Smooth muscle cell (in vitro differentiated cells): ENCODE measurements at regions not wholly inside any gene's neighbourhood (a gene's known extent, or its start where the extent isn't known, plus 50 kb on each side); places are given as distances from the start of the nearest gene placed in this dataset.
A peak's percentile ranks its signal among the peaks of the same experiment; 100 is the strongest.
"Not testable (repeated sequence)": the region's sequence is repeated elsewhere in the genome, so short reads cannot be mapped to it uniquely, and the experiment has no call there.

Source experiments
- DNase-seq: peaks from one replicate; lab custom pipeline; 2025; ENCODE audit not compliant: unreplicated experiment; lab: John Stamatoyannopoulos, UW
- H2AFZ ChIP-seq: fragments of 200-600 bp; sonication (generic); 2 replicates; pipeline ENCODE4 v1.6.0; 2016; ENCODE audit warnings: antibody characterized with exemption, low read depth, mild to moderate bottlenecking
- H3F3A ChIP-seq: fragments of 200-600 bp; sonication (generic); 2 replicates; pipeline ENCODE4 v1.6.0; 2017; ENCODE audit warnings: antibody characterized with exemption, low read depth
- H3K27ac ChIP-seq: fragments of 200-600 bp; sonication (generic); 2 replicates; pipeline ENCODE4 v1.5.1; 2016; ENCODE audit warnings: low read depth, mild to moderate bottlenecking
- H3K27me3 ChIP-seq: fragments of 200-600 bp; sonication (generic); 2 replicates; pipeline ENCODE4 v1.6.1; 2016; ENCODE audit warnings: low read depth, mild to moderate bottlenecking
- H3K36me3 ChIP-seq: fragments of 200-600 bp; sonication (generic); 2 replicates; pipeline ENCODE4 v1.5.1; 2016; ENCODE audit warnings: low read depth
- H3K4me1 ChIP-seq: fragments of 200-600 bp; sonication (generic); 2 replicates; pipeline ENCODE4 v1.5.1; 2016; ENCODE audit warnings: low read depth
- H3K4me2 ChIP-seq: fragments of 200-600 bp; sonication (generic); 2 replicates; pipeline ENCODE4 v1.6.0; 2016; ENCODE audit warnings: mild to moderate bottlenecking
- H3K4me3 ChIP-seq: fragments of 200-600 bp; sonication (generic); 2 replicates; pipeline ENCODE4 v1.5.1; 2016; ENCODE audit warnings: mild to moderate bottlenecking
- H3K79me2 ChIP-seq: fragments of 200-600 bp; sonication (generic); 2 replicates; pipeline ENCODE4 v1.6.0; 2016; ENCODE audit warnings: low read depth, mild to moderate bottlenecking
- H3K9ac ChIP-seq: fragments of 200-600 bp; sonication (generic); 2 replicates; pipeline ENCODE4 v1.6.0; 2016; ENCODE audit warnings: low read depth
- H3K9me3 ChIP-seq: fragments of 200-600 bp; sonication (generic); replicated peaks from 2 replicates; pipeline ENCODE4 v1.5.1; 2016; ENCODE audit warnings: low read depth
- H4K20me1 ChIP-seq: fragments of 200-600 bp; sonication (generic); 2 replicates; pipeline ENCODE4 v1.6.0; 2016; ENCODE audit warnings: low read depth
- CTCF ChIP-seq: fragments of 200-600 bp; sonication (generic); IDR thresholded peaks from 2 replicates; pipeline ENCODE4 v1.5.1; 2017; ENCODE audit warnings: borderline replicate concordance, mild to moderate bottlenecking, antibody characterized with exemption; ENCODE audit not compliant: insufficient read depth, poor library complexity, severe bottlenecking
- WGBS: methylation state at CpG from one replicate; pipeline ENCODE4 v1.1.7; 2016; ENCODE audit warnings: low lambda C conversion rate; 5-methylcytosine and 5-hydroxymethylcytosine counted together

- Histone ChIP-seq H3K9ac (no peak overlapping the region), H4K20me1 (no peaks in the 10 kb centered on the region), H3K27me3 (no peaks in the 10 kb centered on the region), H3K4me3 (no peak overlapping the region), H3K4me2 (no peak overlapping the region), H2AFZ (no peak overlapping the region), H3K79me2 (peaks cover 13% of the 10 kb centered on the region), H3K36me3 (no peaks in the 10 kb centered on the region), H3K4me1 (peaks cover 18% of the 10 kb centered on the region), H3K9me3 (no peaks in the 10 kb centered on the region), H3K27ac (no peak overlapping the region), H3F3A (peaks cover 6% of the 10 kb centered on the region)
- DNase-seq: no peak
- WGBS: 98% methylated on average over 3 of the region's 3 CpGs
- no peak for TF ChIP-seq CTCF
Measured at GRCh38 chr4:110415041-110415440, 60.9 kb upstream of the ENPEP start.

GRCh38 chr4:110414561-110414920, 61.4 kb upstream of the ENPEP start:
- no peak for DNase-seq
- peaks cover 6% of the 10 kb centered on the region for H3F3A ChIP-seq
- no peak overlapping the region for H3K4me3 ChIP-seq
- no peaks in the 10 kb centered on the region for H3K27me3 ChIP-seq
- H3K4me2 ChIP-seq: peak overlapping the region; percentile 12
- no peak for TF ChIP-seq CTCF
- H3K9ac ChIP-seq: no peak overlapping the region
- H2AFZ ChIP-seq: no peak overlapping the region
- no peaks in the 10 kb centered on the region for H4K20me1 ChIP-seq
- peaks cover 13% of the 10 kb centered on the region for H3K79me2 ChIP-seq
- no peaks in the 10 kb centered on the region for H3K36me3 ChIP-seq
- peaks cover 18% of the 10 kb centered on the region for H3K4me1 ChIP-seq
- WGBS: 33% methylated on average over 1 of the region's 1 CpG
- H3K27ac ChIP-seq: no peak overlapping the region
- no peaks in the 10 kb centered on the region for H3K9me3 ChIP-seq

GRCh38 chr4:110413807-110414560, 62.0 kb upstream of the ENPEP start:
- H3K27me3 ChIP-seq, H3K36me3 ChIP-seq, H4K20me1 ChIP-seq, H3K9me3 ChIP-seq, H3K9ac ChIP-seq, H2AFZ ChIP-seq, DNase-seq, H3K27ac ChIP-seq, H3F3A ChIP-seq, H3K4me3 ChIP-seq: not testable (repeated sequence)
- peaks cover 18% of the 10 kb centered on the region for H3K4me1 ChIP-seq
- peaks cover 13% of the 10 kb centered on the region for H3K79me2 ChIP-seq
- H3K4me2 ChIP-seq: peak overlapping the region; percentile 12
- WGBS: 77% methylated on average over 5 of the region's 5 CpGs

- Histone ChIP-seq H3K36me3 (no peaks in the 10 kb centered on the region), H3K4me2 (peak overlapping the region; percentile 92), H3F3A (peaks cover 6% of the 10 kb centered on the region), H3K27me3 (no peaks in the 10 kb centered on the region), H3K9ac (no peak overlapping the region), H3K9me3 (no peaks in the 10 kb centered on the region), H3K79me2 (peaks cover 13% of the 10 kb centered on the region), H3K4me1 (peaks cover 18% of the 10 kb centered on the region), H2AFZ (peak overlapping the region; percentile 100), H4K20me1 (no peaks in the 10 kb centered on the region), H3K4me3 (peak overlapping the region; percentile 76), H3K27ac (peak overlapping the region; percentile 68)
- DNase-seq: no peak
- TF ChIP-seq CTCF: no peak
- 38% methylated on average over 5 of the region's 5 CpGs for WGBS
Measured at GRCh38 chr4:110412354-110413065, 63.4 kb upstream of the ENPEP start.
